Thyroid gland (tissue), 4 donors: ENCODE measurements at regions not wholly inside any gene's neighbourhood (a gene's known extent, or its start where the extent isn't known, plus 50 kb on each side); places are given as distances from the start of the nearest gene placed in this dataset.

Source experiments
- POLR2A ChIP-seq, 2 donors: fragments of 450-650 bp; IDR thresholded peaks; one replicate each; pipeline ENCODE4 v1.6.1; 2017; ENCODE audit warnings: antibody characterized with exemption in 2 of 2, mild to moderate bottlenecking in 2 of 2, moderate library complexity in 1 of 2
- TF ChIP-seq, protein P1 (sequence below), 6 experiments: fragments of 200-600 bp in 3 of 6; fragments of 450-650 bp in 3 of 6; sonication (generic) in 3 of 6; IDR thresholded peaks; one replicate each; pipeline ENCODE4 v1.5.1; 2016 to 2019; ENCODE audit warnings: antibody characterized with exemption in 6 of 6, mild to moderate bottlenecking in 2 of 6, inconsistent platforms in 1 of 6, moderate library complexity in 1 of 6

DNA sequence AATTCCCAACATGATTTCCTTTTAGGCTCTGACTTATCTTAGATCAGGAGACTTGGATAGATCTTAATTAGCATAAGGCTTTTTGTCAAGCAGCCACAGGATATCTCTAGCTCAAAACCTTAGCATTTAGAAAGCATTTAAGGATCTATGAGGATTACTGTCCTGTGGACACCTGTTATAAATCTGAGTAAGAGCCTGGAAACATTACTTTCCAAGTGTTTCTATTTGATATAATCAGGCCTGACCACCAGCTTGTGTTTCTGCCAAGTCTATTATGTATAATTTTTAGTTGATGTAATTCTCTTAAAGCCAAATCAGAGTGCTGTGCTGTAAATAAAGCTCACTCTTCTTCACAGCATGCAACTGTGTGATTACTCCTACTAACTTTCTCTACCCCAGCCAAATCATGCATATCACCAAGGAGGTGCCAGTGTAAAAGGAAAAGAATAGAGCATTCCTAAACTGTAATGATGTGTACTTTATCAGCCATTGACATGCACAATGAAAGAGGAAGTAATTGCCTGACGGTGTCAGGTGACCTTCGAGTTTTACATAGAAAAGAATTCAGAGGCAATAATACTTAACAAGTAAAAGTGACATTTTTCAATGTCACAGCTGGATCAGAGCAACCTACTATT, 309.9 kb upstream of the PRMT6 start:
- TF ChIP-seq, protein P1, sequence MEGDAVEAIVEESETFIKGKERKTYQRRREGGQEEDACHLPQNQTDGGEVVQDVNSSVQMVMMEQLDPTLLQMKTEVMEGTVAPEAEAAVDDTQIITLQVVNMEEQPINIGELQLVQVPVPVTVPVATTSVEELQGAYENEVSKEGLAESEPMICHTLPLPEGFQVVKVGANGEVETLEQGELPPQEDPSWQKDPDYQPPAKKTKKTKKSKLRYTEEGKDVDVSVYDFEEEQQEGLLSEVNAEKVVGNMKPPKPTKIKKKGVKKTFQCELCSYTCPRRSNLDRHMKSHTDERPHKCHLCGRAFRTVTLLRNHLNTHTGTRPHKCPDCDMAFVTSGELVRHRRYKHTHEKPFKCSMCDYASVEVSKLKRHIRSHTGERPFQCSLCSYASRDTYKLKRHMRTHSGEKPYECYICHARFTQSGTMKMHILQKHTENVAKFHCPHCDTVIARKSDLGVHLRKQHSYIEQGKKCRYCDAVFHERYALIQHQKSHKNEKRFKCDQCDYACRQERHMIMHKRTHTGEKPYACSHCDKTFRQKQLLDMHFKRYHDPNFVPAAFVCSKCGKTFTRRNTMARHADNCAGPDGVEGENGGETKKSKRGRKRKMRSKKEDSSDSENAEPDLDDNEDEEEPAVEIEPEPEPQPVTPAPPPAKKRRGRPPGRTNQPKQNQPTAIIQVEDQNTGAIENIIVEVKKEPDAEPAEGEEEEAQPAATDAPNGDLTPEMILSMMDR (IDR thresholded peaks at IDR 0.05) = no peak
- no peak for TF ChIP-seq POLR2A (IDR thresholded peaks at IDR 0.05)
